Uterus (tissue), 2 donors: ENCODE measurements at regions not wholly inside any gene's neighbourhood (a gene's known extent, or its start where the extent isn't known, plus 50 kb on each side); places are given as distances from the start of the nearest gene placed in this dataset.

Experiments
- CTCF ChIP-seq, 4 experiments: fragments of 200-600 bp in 2 of 4; fragments of 450-650 bp in 2 of 4; sonication (generic) in 2 of 4; IDR thresholded peaks; one replicate each; pipeline ENCODE4 v1.5.1; 2016 to 2019; ENCODE audit warnings: antibody characterized with exemption in 4 of 4, mild to moderate bottlenecking in 2 of 4, moderate library complexity in 1 of 4
- POLR2A ChIP-seq, 2 donors: fragments of 450-650 bp; IDR thresholded peaks; one replicate each; pipeline ENCODE4 v1.6.1; 2016; ENCODE audit warnings: antibody characterized with exemption in 2 of 2, mild to moderate bottlenecking in 1 of 2, moderate library complexity in 1 of 2

GRCh38 chr7:4525884-4526283, 156.2 kb upstream of the FOXK1 start:
- TF ChIP-seq POLR2A (IDR thresholded peaks at IDR 0.05) (no peak), CTCF (IDR thresholded peaks at IDR 0.05) (no peak)
